ENCODE measurements at regions not wholly inside any gene's neighbourhood (a gene's known extent, or its start where the extent isn't known, plus 50 kb on each side); places are given as distances from the start of the nearest gene placed in this dataset.

- no peak for TF ChIP-seq CTCF (IDR thresholded peaks at IDR 0.05; ENCODE audit: control extremely low read depth in 1 of 3, insufficient read depth in 1 of 3, low read depth in 1 of 3, low read length in 3 of 3)
Measured at GRCh38 chr5:42927730-42928129, 112.4 kb downstream of the ANXA2R start (continued).
